GM12892 (cell line): ENCODE measurements at regions not wholly inside any gene's neighbourhood (a gene's known extent, or its start where the extent isn't known, plus 50 kb on each side); places are given as distances from the start of the nearest gene placed in this dataset.

ENCODE experiments used
- POLR2A ChIP-seq: IDR thresholded peaks from 2 replicates; pipeline ENCODE4 v1.6.1; 2011; ENCODE audit warnings: low read depth, low read length, control low read depth
- POLR2AphosphoS5 ChIP-seq: IDR thresholded peaks from 2 replicates; pipeline ENCODE4 v1.6.1; 2011; ENCODE audit warnings: low read depth, low read length, control low read depth
- TAF1 ChIP-seq: IDR thresholded peaks from 2 replicates; pipeline ENCODE4 v1.6.1; 2011; ENCODE audit warnings: low read depth, mild to moderate bottlenecking, control low read depth, low read length, borderline replicate concordance

- TF ChIP-seq TAF1 (no peak), POLR2A (no peak), POLR2AphosphoS5 (no peak)
Measured at GRCh38 chr7:46068159-46068558, 147.1 kb upstream of the IGFBP3 start.
